ENCODE measurements at regions not wholly inside any gene's neighbourhood (a gene's known extent, or its start where the extent isn't known, plus 50 kb on each side); places are given as distances from the start of the nearest gene placed in this dataset.

DNA sequence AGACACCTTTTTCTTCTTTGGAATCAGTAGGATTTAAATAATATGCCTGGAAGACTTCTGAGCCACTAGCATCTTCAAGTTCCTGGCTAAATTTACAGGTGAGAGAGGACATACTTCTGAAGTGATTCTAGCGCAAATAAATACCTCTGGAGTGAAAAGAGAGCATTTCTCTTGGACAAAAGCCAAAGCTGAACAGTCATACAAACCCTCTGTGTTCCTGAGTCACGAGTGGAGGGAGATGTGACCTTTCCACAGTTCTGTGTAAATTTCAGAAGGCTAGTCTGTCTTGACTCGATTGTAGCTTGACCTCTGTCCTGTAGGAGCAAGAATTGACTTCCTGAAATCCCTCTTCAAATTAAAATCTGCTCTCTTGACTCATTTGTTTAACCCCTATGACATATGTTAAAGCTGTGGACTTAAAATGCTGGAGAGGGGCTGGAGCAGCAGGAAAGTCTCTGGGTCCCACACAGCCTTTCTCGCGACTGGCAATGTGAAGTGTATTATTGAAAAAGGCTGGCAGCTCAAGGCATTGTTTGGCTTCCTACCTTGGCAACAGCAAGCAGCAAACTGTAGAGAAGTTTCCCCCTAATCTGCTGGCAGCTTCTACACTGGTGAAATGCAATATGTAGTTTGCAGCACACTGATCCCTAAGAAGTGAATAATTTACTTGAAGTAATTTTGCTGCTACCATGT is 79.6 kb upstream of the GCFC2 start:
- TF ChIP-seq KMT2B (CRISPR knock-in tag; IDR thresholded peaks at IDR 0.05) (no peak), ZNF776 (CRISPR knock-in tag; IDR thresholded peaks at IDR 0.05) (no peak), POLR2A (IDR thresholded peaks at IDR 0.05; ENCODE audit: insufficient read depth in 1 of 2, low read depth in 2 of 2, low read length in 2 of 2) (no peak), ZNF777 (CRISPR knock-in tag; IDR thresholded peaks at IDR 0.05) (no peak), REXO4 (CRISPR knock-in tag; IDR thresholded peaks at IDR 0.05; ENCODE audit: borderline replicate concordance) (no peak), ZNF335 (CRISPR knock-in tag; IDR thresholded peaks at IDR 0.05) (no peak), CHD4 (IDR thresholded peaks at IDR 0.05; ENCODE audit: borderline replicate concordance, low read length) (no peak), ZNF660 (CRISPR knock-in tag; IDR thresholded peaks at IDR 0.05; ENCODE audit: borderline replicate concordance, low read depth) (no peak), ZFP1 (CRISPR knock-in tag; IDR thresholded peaks at IDR 0.05) (no peak), CCDC6 (CRISPR knock-in tag; IDR thresholded peaks at IDR 0.05) (no peak), ZNF703 (CRISPR knock-in tag; IDR thresholded peaks at IDR 0.05; ENCODE audit: borderline replicate concordance) (no peak), ELF4 (CRISPR knock-in tag; IDR thresholded peaks at IDR 0.05; ENCODE audit: borderline replicate concordance) (no peak)
- FAIRE-seq (no peak), ATAC-seq (no peak), DNase-seq (ENCODE audit: low spot score) (no peak)
- Histone ChIP-seq H2AFZ (ENCODE audit: low read length) (no peak overlapping the region), H3K79me2 (ENCODE audit: insufficient read depth, low read length) (no peaks in the 10 kb centered on the region), H3K9me3 (ENCODE audit: low read length) (no peaks in the 10 kb centered on the region), H3K27ac (ENCODE audit: extremely low read length, insufficient read depth, low read length) (no peak overlapping the region), H3K4me1 (ENCODE audit: insufficient read depth, low read length) (no peaks in the 10 kb centered on the region), H3K4me3 (replicated peaks in 1 of 3; ENCODE audit: insufficient read depth in 1 of 3, low read depth in 2 of 3, low read length in 3 of 3) (no peak overlapping the region), H3K9ac (ENCODE audit: insufficient read depth, low read depth, low read length) (no peak overlapping the region), H4K20me1 (ENCODE audit: insufficient read depth, low read length) (no peaks in the 10 kb centered on the region), H3K27me3 (ENCODE audit: control insufficient read depth in 1 of 2, insufficient read depth in 2 of 2, low read length in 2 of 2) (peaks cover 0 to 2% of the 10 kb centered on the region in 2 experiments; a peak in 1 of 5 replicates), H3K4me2 (ENCODE audit: low read depth, low read length) (no peak overlapping the region), H3K36me3 (replicated peaks in 1 of 2; ENCODE audit: control insufficient read depth in 1 of 2, insufficient read depth in 2 of 2, low read length in 2 of 2) (no peaks in the 10 kb centered on the region)
- intact Hi-C loops (cut with micrococcal nuclease; ENCODE audit: unreplicated experiment), result no loop called here
- in situ Hi-C loops (cut with HindIII; ENCODE audit: extremely low pct_ligation_motif_present, low pct_unique_long_range_greater_than_20kb), result no loop called here
- WGBS (ENCODE audit: low lambda C conversion rate), result 0% methylated on average over 5 of the region's 5 CpGs
- POLR2A ChIA-PET, result no interaction called here
- CTCF ChIA-PET (ENCODE audit: low intra/inter-chr PET ratio, low total read pairs), result no interaction called here
- no TSS peak for BruUV-seq (replicated peaks)
